ENCODE measurements at regions not wholly inside any gene's neighbourhood (a gene's known extent, or its start where the extent isn't known, plus 50 kb on each side); places are given as distances from the start of the nearest gene placed in this dataset.
A peak's percentile ranks its signal among the peaks of the same experiment; 100 is the strongest.
"Not testable (repeated sequence)": the region's sequence is repeated elsewhere in the genome, so short reads cannot be mapped to it uniquely, and the experiment has no call there.

DNA sequence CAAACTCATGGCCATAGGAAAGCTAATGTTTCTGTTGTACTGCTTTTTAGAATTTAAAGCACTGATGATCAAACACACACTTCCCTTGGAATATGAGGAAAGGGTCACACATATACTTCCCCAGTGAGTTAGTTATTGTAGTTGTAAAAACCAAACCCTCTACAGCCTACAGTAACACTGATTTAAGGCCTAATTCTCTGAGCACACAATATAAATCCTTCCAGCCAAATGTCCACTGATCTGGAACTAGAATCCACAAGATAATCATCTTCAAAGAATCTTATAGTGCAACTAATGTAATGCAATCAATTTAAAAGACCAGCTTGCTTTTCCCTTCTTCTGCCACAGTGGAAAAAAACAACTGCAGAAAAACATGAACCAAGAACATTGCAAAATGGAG is 219.3 kb downstream of the CAAP1 start:
- DNase-seq (ENCODE audit: low read depth in 4 of 4, low spot score in 3 of 4), result peak in 1 of 4 donors; percentile 10

DNA sequence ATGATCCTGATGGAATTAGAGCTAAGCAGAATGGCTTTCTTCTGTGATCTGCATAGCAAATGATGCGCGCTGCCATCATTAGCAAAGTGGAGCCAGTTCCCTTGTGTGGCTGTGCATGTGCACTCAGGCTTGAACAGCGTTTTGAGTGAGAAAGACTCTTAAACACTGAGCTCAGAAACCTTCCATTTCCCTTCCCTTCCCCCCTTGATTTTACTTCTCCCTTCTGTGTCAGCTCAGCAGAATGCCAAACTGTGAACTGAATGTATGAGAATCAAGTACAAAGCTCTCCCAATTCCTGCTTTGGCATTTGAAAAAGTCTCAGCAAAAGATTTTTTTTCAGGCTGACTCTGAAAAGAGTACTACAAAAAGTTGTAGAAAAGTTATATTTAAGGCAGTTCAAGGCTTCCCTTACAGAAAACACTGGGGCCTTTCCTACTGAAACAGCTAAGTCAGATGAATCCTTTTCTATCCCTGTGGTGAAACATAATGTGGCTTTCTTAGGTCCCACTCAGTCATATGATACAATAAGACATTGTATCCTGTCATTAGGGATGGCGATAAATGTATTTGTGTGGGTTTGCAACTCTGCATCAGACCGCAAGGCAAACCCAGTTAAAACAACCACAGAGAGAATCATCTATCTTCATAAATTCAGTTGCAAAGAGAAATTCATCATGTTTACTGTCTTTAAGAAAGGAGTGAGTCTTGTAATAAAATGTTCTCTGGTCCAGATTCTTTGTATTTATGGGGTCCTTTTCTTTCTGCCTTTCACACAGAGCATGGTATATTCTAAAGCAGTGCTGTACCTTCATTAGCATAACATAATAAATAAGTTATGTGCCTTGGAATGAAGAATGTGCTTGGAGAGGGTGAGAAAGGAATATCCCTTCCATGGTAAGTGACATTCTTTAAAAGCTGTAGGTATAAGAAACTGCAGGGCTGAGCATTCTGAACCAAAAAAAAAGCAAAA is 222.6 kb downstream of the CAAP1 start:
- peak in 1 of 4 donors; percentile 8 for DNase-seq (ENCODE audit: low read depth in 4 of 4, low spot score in 3 of 4)

DNA sequence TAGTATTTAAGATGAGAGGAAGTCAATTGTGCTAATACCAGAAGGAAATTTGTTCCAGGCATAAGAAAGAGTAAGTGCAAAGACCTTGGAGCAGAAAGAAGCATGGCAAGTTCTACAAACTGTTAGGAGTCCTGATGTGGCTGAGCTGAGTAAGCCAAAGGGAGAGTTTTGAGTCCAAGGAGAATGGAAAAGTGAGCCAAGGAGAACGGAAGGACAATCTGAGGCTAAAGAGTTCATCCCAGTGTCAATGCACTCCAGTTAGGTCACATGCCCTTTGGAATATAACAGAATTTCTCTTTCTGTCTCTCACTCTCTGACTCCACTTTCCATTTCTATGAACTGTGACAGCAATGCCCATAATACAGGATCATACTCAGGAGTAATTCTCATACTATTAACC is 224.7 kb downstream of the CAAP1 start:
- DNase-seq (ENCODE audit: low read depth in 4 of 4, low spot score in 3 of 4), result no peak

DNA sequence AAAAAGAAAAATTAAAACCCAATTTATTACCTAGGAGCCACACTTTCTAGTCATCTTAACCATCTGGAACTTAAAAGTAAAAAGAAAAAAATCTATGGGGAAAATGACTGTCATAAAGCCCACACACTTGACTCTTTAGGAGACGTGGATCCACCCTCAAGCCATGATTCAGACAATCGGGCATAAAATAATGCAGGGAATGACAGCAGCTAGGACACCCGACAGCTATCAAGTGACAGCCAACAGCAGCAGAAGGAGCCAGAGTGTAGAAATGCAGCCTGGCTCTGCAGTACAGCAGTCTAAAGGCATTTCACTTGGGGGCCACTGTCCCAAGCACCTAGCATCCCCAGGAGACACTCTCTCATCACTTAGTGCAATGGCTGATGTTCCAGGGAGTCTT is 226.9 kb downstream of the CAAP1 start:
- DNase-seq (ENCODE audit: low read depth in 4 of 4, low spot score in 3 of 4), result no peak

DNA sequence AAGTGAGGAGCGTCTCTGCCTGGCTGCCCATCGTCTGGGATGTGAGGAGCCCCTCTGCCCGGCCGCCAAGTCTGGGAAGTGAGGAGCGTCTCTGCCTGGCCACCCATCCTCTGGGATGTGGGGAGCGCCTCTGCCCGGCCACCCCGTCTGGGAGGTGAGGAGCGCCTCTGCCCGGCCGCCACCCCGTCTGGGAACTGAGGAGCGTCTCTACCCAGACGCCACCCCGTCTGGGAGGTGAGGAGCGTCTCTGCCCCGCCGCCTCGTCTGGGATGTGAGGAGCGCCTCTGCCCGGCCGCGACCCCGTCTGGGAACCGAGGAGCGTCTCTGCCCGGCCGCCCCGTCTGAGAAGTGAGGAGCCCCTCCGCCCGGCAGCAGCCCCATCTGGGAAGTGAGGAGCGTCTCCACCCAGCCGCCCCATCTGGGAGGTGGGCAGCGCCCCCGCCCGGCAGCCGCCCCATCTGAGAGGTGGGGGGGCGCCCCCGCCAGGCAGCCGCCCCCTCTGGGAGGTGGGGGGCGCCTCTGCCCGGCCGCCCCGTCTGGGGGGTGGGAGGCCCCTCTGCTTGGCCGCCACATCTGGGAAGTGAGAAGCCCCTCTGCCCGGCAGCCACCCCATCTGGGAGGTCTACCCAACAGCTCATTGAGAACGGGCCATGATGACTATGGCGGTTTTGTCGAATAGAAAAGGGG is 228.4 kb downstream of the CAAP1 start:
- DNase-seq (ENCODE audit: low read depth in 4 of 4, low spot score in 3 of 4), result not testable (repeated sequence)

DNA sequence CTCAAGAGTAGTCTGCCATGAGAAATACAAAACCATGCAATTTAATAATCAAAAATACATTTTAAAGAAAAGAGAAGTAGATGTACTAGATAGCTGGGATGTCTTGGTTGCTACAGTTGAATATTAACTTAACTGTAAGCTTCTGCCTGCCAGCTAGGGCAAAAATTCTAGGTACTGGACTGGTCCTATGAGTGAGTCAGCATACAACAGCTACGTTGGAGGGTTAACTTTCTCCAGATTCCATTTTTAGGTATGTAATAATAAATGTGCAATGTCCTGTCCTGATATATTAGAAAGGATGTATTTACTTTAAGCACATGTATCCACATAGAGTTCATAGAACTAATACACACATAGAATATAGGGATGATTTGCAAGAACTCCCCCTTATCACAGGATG is 230.1 kb downstream of the CAAP1 start:
- DNase-seq (ENCODE audit: low read depth in 4 of 4, low spot score in 3 of 4), result no peak

DNA sequence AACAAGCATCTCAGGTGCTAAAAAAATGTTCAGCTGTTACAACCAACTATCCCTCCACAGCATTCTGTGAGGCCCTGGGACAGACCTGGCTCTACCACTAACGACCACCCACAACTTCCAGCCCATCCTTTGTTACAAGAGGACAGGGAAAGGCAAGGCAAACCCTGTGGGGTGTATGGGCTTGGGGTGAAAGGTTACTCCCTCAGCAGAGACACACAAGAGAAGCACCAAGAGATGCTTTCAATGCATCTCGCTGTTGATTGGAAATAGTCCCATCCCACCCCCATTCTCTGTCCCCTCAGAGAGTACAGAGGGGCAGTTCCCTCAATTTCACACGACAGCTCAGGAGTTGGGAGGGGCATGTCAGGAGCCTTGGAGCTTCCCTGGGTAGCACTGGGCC is 234.1 kb downstream of the CAAP1 start:
- no peak for DNase-seq (ENCODE audit: low read depth in 4 of 4, low spot score in 3 of 4)

DNA sequence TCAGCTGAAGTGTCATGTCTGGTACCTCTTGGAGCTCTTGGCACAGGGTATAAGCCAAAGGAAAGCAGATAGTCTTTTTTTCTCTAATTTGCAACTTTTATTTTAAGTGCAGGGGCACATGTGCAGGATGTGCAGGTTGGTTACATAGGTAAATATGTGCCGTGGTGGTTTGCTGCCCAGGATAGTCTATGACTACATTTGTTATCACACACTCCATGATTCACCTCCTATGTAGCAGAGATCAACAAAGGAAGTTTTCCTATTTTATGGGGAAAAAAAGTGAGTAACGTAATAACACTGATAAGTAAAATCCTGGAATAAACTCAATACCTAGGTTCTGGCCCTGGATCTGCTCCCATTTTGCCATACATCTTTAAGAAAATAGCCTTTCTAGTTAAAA is 234.6 kb downstream of the CAAP1 start:
- no peak for DNase-seq (ENCODE audit: low read depth in 4 of 4, low spot score in 3 of 4)

DNA sequence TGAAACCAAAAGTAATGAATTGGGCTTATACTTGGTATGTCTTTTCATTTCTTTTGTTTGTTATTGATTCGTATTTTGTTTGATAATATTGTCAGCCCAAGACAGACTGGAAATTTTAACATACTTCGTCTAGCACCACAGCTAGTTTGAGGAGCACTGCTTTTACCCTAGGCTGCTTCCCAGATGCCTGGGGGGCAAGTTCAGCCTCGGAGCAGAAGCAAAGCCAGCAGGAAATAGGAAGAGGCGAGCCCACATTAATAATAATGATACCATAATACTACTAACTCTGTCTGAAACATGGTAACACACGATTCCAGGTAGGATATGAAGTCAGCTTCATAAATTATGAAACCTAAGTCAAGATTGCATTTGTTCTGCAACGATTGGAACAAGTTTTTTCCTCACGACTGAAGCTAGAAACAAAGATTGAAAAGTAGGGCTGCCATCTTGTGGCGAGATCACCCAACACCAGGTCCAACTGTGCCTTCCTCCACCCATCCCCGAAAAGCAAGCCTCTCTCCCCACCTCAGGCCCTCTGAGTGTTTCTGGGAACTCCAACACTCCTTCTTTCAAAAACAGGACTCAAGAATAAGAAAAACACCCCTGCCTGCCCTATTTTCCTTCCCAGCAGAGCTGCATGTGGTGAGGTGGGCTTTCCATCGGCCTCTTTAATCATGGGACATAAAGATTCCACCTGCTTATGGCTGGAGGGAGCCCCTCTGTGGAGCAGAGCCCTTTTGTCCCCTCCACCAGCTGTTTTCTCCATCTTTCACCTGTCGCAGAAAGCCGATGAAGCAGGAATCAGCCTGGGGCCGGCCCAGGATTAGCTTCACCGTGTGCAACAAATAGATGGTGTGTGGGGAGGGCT is 236.4 kb downstream of the CAAP1 start:
- peak in 1 of 4 donors; percentile 17 for DNase-seq (ENCODE audit: low read depth in 4 of 4, low spot score in 3 of 4)

DNA sequence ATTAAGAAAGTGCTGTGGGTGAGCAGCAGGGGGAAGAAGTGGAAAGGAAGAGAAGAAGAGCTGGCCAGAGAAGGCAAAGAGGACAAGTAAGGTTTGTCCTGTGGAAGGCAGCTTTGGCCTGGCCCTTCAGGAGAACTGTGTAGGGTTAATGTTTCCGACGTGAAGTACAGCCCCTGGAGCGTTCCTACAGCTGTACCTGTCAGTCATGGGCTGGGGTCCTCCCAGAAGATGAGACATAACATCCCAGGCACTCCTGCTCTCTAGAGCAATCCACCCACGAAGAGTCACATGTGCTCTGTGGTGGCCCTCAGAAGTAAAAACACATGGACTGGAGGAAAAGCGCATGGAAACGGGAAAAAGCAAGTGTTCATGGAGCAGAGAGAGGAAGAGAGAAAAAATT is 237.4 kb downstream of the CAAP1 start:
- no peak for DNase-seq (ENCODE audit: low read depth in 4 of 4, low spot score in 3 of 4)

DNA sequence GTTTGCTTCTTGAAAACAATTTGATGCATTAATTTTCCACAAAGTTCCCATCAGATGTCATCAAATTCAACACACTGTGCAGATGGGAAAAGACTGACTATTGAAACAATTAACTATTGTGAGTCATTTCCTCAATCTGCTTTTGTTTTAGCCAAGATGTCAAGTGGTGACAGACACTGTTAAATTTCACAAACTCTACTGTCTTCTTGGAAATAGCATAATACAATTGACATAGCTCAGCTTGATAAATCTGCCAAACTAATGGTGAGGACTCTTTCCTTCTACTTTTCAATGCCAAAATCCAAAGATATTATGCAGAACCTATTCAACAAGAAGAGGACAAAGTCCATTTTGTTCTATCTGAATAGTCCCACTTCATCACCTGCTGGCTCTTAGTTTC is 242.3 kb downstream of the CAAP1 start:
- DNase-seq (ENCODE audit: low read depth in 4 of 4, low spot score in 3 of 4), result no peak

DNA sequence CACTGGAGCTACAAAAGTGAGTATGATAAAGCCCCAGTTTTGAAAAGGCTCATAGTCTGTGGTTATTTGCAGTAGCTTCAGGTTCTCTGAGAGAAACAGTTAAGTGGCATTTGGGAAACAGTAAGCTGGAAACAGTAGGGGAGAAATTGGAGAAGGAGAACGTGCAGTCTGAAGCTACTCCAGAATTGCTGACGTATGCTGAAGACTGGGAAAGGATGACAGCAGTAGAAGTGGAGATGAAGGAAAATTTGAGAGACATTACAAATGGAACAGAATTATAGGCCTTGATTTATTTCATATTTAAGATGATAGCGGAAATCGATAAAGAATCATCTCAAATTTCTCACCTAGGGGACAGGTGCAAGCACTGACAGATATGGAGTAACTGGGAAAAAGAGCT is 248.8 kb downstream of the CAAP1 start:
- no peak for DNase-seq (ENCODE audit: low read depth in 4 of 4, low spot score in 3 of 4)

DNA sequence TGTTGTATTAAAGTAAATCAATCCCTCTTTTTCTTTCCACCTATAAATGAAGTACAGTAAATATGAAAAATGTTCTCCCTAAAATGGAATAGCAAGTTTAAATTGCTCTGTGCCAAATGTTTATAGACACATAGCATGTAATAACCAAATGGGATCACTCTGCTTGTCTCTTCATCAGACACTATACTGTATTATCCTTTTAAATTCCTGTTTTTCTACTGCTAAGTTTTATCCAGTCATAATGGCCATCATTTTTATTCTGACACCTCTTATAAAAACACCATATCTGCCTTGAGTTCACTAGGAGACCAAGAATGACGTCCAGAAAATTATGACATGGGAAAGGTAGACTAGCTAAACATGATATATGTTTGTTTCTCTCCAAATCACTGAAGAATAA is 252.8 kb downstream of the CAAP1 start:
- no peak for DNase-seq (ENCODE audit: low read depth in 4 of 4, low spot score in 3 of 4)

DNA sequence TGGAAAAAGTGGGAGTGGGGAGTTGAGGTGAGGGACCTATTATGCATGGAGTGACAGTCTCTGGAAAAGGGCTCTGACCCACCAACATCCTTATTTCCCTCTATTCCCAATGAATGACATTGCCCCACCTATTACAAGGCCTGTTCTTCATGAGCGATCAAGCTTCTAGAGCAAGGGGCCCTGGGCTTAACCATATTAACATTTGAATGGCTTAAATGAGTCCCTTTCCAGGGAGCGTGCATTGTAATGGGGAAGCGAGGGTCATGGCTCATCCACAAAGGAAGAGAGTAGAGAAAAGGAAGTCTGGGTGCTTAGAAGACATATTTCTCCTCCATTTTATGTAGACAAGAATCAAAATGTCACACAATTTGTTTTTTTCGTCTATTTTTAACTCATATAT is 255.5 kb downstream of the CAAP1 start:
- no peak for DNase-seq (ENCODE audit: low read depth in 4 of 4, low spot score in 3 of 4)

DNA sequence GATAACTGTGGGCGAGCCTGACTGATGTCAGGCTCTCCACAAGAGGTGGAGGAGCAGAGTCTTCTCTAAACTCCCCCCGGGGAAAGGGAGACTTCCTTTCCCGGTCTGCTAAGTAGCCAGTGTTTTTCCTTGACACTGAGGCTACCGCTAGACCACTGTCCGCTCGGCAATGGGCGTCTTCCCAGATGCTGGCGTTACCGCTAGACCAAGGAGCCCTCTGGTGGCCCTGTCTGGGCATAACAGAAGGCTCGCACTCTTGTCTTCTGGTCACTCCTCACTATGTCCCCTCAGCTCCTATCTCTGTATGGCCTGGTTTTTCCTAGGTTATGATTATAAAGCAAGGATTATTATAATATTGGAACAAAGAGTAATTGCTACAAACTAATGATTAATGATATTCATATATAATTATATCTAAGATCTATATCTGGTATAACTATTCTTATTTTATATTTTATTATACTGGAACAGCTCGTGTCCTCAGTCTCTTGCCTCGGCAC is 278.7 kb downstream of the CAAP1 start:
- DNase-seq (ENCODE audit: low read depth in 4 of 4, low spot score in 3 of 4), result not testable (repeated sequence)

DNA sequence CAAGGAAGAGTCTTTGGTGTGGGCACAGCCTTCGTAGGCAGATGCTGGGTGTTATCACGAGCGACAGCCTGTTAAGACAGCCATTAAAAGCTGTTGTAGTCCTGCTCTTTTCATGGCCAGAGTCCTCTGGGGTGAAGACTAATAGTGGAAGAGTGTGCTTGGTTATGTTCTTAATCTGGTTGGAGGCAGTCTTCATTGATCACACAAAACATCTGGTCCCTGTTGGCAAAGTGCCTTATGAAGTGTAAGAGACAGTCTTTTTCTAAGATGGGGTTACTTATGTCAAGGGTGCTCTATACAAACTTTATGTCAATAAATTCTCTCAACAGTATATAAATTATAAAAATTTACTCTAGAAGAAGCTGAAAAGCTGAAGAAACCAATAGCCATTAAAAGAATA is 280.4 kb downstream of the CAAP1 start:
- DNase-seq (ENCODE audit: low read depth in 4 of 4, low spot score in 3 of 4), result no peak

DNA sequence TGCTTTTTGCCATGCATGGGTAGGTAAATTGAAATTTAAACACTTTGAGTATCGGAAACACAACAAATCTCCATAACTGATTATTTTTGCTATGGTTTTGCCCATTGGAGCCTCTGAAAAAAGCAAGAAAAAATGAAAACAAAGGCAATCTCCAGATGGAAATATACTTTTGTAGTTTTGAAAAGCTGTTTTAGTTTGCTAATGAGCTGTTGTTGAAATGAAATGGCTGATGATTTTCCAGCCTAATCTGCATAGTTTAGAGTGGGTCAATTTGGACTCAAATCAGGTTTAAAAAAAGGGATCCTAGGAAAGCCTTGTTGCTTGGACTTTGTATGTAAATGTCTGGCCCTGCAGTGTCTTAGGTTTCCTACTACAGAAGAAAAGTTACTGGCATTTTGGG is 285.8 kb downstream of the CAAP1 start:
- no peak for DNase-seq (ENCODE audit: low read depth in 4 of 4, low spot score in 3 of 4)

DNA sequence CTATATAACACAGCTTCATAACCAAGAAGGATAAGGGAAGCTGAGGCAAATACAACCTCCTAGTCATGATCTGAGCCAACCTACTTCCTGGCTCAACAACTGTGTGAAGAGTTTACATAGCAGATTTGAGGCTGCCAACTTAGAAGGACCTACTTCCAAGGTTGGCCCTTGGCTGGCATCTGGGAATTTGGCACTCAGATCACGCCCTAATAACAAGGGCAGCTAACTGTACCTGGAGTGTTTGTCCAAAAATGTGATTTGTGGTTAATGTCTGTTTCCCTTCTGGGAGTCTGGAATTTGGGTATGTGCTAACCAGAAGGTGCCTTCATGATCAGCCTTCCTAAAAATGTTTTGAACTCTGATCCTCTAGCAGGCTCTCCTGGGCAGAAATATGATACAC is 287.2 kb downstream of the CAAP1 start:
- no peak for DNase-seq (ENCODE audit: low read depth in 4 of 4, low spot score in 3 of 4)

DNA sequence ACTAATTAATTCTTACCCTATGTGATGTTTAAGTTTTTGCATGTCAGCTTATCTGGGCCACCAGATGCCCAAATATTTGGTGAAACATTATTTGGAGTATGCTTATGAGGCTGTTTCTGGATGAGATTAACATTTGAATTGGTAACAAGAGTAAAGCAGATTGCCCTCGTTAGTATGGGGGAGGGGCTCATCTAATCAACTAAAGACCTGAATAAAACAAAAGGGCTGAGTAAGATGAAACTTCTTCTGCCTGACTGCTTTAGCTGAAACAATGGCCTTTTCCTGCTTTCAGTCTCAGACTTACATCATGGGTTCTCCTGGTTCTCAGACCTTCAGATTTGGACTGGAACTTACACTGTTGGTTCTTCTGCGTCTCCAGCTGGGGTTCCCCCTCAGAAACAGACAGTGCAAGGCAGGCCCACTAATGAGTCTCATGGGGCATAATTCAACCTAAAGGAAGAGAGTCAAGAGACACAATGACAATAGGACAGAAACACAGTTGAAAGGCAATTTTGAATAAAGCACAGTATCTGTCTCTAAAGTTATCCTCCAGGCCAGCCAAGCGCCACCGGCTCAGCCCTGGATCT is 288.4 kb downstream of the CAAP1 start:
- no peak for DNase-seq (ENCODE audit: low read depth in 4 of 4, low spot score in 3 of 4)

DNA sequence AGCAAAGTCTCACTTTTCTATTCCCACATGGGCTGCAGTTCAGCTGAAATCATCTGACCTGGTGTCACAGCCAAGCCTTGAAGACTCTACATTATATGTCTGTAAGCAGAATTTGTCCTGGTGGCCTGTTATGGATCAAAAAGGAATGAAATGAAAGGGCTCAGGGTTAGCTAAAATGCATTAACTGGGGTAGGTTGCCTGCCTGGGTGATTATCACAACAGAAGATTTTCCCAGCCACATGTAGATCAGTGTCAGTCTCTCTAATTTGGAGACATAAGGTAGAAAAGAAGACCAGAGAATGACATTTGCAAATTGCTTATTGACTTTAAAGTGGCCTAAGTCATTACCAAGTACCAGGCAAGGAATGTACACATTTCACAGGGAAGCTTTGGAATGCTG is 289.0 kb downstream of the CAAP1 start:
- DNase-seq (ENCODE audit: low read depth in 4 of 4, low spot score in 3 of 4), result no peak
